ENCODE measurements at regions not wholly inside any gene's neighbourhood (a gene's known extent, or its start where the extent isn't known, plus 50 kb on each side); places are given as distances from the start of the nearest gene placed in this dataset.
A peak's percentile ranks its signal among the peaks of the same experiment; 100 is the strongest.
"Not testable (repeated sequence)": the region's sequence is repeated elsewhere in the genome, so short reads cannot be mapped to it uniquely, and the experiment has no call there.

GRCh38 chr5:145446875-145447274 is 388.3 kb downstream of the PRELID2 start:
- not testable (repeated sequence) for DNase-seq

- no peak for DNase-seq
Observed at GRCh38 chr5:145446412-145446811, 388.7 kb downstream of the PRELID2 start.

DNA sequence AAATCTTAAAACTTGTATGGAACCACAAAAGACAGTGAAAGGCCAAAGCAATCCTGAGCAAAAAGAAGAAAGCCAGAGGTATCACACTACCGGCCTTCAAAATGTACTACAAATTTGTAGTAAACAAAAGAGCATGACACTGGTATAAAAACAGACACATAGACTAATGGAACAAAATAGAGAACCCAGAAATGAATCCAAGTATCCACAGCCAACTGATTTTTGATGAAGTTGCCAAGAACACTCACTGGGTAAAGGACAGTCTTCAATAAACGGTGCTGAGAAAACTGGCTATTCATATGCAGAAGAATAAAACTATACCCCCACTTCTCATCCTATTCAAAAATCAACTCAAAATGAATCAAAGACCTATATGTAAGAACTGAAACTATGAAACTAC is 390.1 kb downstream of the PRELID2 start:
- no peak for DNase-seq

DNA sequence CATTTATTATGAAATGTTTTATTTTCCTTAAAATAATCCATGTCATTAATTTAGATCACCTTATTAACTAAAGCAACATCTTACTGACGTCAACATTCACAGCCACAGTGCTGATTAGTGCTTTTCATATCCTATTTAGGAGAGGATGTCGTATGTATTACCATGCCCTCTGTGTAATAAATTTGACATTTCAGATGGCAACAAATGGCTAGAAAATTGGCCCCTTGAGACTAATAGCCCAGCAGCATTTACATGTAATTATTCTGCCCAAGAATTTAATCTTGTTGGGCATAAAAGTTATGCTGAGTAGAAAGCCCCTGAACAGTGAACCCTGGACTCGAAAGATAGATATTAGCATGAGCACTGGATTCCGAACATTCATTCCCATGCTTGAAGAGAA is 391.2 kb downstream of the PRELID2 start:
- no peak for DNase-seq

- DNase-seq = no peak
Observed at GRCh38 chr5:145443366-145443765, 391.8 kb downstream of the PRELID2 start.

DNA sequence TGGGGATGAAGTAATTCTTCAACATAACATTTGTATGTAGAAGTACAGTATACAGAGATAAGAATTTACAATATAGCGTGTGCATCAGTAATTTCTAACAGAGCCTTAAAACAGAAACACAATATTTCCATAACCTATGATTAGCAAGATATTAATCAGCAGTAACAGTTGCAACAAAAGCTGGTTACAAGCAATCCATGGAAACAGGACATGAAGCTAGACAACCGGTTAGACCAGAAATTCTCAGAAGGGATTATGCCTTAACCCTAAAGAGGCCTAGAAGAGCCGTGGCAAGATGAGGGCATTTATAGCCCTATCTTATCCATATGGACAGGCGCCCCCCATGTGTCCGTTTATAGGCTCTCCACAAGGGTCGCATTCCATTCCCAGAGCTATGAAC is 392.5 kb downstream of the PRELID2 start:
- DNase-seq = not testable (repeated sequence)

DNA sequence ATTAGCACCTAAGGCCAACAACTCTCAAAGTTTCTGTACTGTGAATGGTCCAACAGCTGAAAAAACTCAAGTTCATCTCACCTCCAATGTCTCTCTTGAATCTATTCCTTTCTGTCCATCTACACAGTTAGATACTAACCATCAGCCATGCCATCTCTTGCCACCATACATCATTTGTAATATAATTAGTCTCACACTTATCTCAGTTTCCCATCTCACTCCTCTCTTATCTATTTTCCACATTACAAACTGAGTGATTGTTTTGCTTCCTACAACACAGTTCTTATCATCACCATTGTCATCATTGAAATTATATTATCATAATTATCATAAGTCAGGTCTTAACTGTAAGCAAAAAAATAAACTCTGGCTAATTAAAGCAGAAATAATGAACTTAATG is 393.9 kb downstream of the PRELID2 start:
- no peak for DNase-seq

GRCh38 chr5:145437627-145438026 is 397.5 kb downstream of the PRELID2 start:
- no peak for DNase-seq

- DNase-seq = no peak
Observed at GRCh38 chr5:145433077-145433476, 402.1 kb downstream of the PRELID2 start.

DNA sequence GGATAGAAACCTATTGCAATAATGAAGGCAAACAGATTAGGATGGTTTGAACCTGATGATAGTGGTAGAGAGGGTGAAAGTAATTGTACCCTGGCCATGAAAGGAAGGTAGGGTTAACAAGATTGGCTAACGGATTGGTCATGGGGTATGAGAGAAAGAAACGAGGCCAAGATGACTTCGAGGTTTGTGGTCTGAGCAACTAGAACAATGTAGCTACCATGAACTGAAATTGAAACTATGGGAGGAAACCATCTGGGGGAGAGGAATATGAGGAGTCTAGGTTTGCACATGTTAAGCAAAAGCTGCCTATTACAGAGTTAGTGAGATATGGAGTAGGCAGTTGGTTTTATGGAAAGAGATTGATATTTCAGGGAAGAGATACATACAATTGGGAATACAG is 406.0 kb downstream of the PRELID2 start:
- DNase-seq = no peak

GRCh38 chr5:145408048-145408341 is 427.1 kb downstream of the PRELID2 start:
- DNase-seq = no peak

GRCh38 chr5:145407300-145408047 is 427.7 kb downstream of the PRELID2 start:
- no peak for DNase-seq

DNA sequence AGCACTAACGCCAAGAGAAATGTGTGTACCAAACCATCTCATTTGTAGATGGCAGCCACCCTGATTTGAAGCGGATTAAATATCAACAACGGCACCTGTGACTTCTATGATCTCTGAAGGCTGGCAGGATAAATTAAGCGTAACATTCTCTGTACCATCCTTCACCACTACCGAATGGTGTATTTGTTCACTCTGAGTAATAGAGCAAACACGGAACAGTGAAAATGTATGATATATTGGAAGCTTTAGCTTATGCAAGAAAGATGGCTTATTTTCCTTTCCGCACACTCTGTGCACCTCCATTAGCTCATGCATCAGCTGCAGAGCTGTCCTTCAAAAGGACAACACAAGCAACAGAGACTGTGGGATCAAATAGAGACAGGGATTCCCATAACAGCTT is 431.1 kb downstream of the PRELID2 start:
- no peak for DNase-seq

- no peak for DNase-seq
Observed at GRCh38 chr5:145396888-145397287, 438.3 kb downstream of the PRELID2 start.

DNA sequence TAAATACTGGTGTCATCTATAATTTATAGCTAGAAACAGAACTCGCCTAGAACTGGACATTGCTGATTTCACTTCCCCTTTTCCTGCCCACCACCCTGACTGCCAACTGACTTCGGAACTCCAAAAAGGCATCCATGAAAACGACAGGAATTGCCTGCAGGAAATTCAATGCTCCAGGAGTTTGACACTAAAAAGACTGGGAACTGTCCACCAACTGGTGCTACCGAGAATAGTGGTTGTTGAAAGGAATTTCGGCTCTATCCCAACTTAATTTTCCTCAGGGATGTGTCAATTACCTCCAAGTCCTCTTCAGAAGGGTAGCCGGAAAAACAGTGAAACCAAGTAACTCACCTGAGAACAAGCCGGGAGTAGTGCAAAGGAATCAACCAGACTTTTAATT is 440.0 kb downstream of the PRELID2 start:
- not testable (repeated sequence) for DNase-seq

GRCh38 chr5:145393426-145393825 is 441.7 kb downstream of the PRELID2 start:
- no peak for DNase-seq

DNA sequence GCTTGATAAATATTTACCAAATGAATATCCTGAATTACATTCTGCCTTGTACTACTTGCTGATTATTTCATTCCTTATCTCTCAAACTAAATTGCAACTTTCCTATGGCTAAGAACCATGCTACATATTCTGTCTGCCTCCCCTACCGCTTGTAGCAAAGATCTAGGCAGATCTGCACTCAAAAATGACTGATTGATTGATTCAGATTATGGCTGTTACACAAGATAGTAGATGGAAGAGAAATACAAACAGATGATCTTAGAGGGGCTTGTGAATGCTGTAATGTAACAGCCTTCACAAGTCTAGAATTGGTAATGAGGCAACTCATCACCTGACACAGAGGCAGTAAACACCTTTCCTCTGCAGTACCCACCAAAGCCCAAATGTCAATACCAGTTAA is 446.1 kb downstream of the PRELID2 start:
- no peak for DNase-seq

DNA sequence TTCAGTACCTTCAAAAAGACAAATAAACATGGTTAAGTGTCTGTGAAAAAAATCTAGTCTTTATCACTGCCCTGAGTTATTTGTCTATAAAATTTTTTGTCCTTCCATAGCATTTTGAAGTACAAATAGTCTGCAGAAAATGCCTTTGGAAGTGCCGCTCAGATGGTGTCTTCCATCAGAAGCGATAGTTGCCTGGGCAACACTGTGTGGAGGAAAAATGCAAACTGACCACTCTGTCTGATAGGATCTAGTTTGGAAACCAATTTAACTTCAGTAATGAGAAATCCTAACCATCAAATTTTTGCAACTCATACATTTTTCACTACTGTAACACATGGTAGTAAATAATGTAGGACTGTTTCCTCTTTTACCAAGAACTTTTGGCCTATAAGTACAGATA is 449.9 kb downstream of the PRELID2 start:
- no peak for DNase-seq

DNA sequence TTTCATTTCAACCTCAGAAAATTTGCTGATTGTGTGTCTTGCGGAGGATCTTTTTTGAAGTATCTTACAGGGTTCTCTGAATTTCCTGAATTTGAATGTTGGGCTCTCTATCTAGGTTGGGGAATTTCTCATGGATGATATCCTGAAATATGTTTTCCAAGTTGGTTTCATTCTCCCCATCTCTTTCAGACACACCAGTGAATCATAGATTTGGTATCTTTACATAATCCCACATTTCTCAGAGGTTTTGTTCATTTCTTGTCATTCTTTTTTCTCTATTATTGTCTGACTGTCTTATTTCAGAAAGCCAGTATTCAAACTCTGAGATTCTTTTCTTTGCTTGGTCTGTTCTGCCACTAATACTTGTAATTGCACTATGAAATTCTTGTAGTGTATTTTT is 456.9 kb downstream of the PRELID2 start:
- DNase-seq = no peak

DNA sequence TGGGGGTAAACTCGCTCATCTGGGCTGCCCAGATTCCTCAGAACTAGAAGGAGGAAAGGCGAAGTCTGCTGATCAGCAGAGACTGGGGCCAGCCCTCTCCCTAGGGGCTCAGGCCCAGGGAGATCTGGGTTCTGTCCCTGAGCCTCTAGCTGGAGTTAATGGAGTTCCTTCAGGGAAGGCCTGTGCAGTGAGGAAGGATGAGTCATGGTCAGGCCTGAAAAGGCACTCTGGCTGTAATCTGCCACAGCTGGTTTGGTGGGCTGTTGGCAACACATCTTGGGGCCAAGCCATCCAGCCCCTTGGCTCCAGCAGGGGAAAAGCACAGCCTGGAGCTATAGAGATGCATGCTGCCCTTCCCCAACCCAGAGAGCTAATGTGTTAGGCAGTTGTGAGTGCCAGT is 459.6 kb downstream of the PRELID2 start:
- no peak for DNase-seq

GRCh38 chr5:145365464-145365863 is 469.7 kb downstream of the PRELID2 start:
- DNase-seq = no peak

DNA sequence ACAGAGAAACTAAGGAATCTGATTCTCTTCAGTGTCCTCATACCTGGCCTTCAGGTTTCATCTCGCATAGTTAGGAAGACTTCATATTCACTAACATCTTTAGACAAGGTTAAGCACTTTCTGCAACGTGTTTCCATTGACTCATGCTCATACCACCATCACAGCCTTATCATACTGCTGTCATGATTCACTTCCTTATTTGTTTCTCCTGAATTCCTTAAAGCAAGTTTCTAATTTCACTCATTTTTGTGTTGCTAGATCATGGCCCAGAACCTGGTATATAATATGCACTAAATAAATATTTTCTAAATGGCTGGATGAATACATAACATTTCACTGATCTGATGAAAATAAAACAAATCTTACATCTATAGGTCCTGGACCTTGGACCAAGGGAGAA is 472.9 kb downstream of the PRELID2 start:
- no peak for DNase-seq

GRCh38 chr5:145360936-145361335 is 474.2 kb downstream of the PRELID2 start:
- DNase-seq = no peak

DNA sequence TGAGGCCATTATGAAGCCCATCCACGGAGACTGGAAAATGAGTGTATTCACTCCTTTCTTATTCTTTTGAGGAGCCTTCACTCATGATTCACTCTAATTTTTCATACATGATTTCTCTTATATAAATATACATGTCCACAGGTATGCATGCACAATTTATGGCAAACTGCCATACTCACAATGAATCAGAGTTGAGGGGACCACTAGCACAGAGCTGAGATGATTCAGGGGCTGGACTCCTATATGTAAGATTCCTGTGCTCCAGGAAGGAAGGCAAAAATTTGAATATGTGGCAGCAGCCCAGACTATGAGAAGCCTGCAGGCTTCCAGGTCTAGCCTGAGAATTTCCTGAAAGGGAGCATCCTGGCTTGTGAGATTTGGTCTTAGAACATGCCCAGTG is 484.6 kb downstream of the PRELID2 start:
- no peak for DNase-seq

DNA sequence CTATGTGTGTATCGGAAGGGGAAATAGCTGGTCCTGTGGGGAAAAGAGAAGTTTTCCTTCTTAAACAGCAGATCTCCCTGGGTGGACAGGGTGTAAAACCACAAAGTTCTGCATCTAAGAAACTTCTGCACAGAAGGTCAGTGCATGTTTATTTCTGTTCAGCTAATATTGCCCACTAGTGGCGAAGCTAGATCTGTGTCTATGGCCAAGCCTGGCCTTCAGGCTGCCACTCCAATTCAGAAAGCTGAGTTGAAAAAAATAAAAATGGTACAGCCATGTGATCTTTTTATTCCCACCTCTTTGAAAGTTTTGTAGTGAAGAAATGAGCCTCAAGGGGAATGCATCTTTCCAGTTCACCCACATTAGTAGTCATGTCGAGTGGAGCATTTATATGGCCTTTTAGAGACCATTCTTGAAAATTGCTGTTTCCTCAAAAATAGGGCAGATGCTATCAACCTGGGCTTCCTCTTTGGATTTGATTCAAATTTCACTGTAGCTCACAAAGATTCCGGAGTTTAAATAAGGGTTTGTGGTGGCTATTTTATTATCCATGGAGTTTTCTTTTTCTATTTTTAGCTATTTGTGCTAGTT is 488.0 kb downstream of the PRELID2 start:
- peak; percentile 28 for DNase-seq

Measured in NCI-H446 treated with DMSO at 0.1 percent for 48 hours (cell line).